GM19043 (cell line): ENCODE measurements at regions not wholly inside any gene's neighbourhood (a gene's known extent, or its start where the extent isn't known, plus 50 kb on each side); places are given as distances from the start of the nearest gene placed in this dataset.
"Not testable (repeated sequence)": the region's sequence is repeated elsewhere in the genome, so short reads cannot be mapped to it uniquely, and the experiment has no call there.

Source experiments
- ATAC-seq: cut with Tn5 transposase; IDR thresholded peaks from one replicate; pipeline ENCODE4 v1.9.1; 2021; ENCODE audit warnings: low read depth; ENCODE audit not compliant: unreplicated experiment

DNA sequence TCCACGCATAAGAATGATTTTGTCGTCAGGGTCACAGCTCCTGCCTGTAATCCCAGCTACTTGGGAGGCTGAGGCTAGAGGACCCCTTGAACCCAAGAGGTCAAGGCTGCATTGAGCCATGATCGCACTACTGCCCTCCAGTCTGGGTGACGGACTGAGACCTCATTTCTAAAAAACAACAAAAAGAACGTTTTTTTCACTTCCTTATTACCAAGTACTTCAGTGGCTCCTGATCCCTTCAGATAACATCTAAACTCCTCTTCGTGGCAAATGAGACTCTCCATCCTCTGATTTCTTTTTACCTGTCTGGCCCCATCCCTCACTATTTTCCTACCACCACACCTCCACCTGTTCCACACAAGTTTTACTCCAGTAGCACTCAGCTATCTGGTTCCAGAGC lies 105.4 kb upstream of the TLK1 start:
- no peak for ATAC-seq

DNA sequence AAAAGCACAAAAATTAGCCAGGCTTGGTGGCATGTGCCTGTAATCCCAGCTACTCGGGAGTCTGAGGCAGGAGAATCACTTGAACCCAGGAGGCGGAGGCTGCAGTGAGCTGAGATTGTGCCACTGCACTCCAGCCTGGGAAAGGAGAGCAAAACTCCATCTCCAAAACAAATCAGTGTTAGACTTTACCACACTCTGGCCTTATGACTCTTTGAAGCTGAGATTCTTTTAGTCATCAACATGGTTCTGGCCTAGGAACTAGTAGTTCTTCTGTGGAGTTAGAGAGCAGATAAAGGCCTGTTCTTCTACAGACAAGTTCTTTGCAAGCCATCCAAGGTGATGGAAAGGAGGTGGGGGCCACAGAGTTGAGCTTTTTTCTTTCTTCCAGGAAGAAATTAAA lies 100.8 kb upstream of the TLK1 start:
- ATAC-seq = not testable (repeated sequence)

- ATAC-seq = no peak
These were observed 100.1 kb upstream of the TLK1 start for GRCh38 chr2:171260471-171261424.

- ATAC-seq = no peak
These were observed 94.0 kb upstream of the TLK1 start for GRCh38 chr2:171254666-171255065.

DNA sequence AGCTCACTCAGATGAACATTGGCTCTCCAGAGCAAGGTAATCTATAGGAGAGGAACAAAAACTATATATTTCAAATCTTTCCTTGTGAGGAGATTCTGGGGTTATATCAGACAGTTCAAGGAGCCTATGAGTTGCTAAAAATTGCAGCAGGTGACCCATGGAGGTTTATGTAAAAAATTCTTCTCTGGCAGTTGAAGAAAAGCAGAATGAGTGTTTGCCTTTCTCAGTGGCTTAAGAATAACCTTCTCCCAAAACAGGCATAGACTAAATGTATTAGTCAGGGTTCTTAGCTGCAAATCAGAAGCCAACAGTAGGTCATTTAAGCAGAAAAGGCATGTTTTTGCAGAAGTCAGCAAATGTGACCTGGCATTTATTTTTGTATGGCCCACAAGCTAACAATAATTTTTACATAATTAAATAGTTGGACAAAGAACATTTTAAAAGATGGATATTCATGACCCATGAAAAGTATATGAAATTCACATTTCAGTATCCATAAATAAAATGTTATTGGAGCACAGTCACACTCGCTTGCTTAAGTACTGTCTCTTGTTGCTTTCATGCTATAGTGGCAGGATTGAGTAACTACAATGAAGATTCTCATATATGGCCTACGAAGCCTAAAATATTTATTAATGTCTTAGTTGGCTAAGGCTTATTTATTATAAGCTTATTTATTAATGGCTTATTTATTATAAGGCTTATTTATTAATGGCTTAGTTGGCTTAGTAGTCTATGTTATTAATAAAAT lies 93.4 kb upstream of the TLK1 start:
- no peak for ATAC-seq

DNA sequence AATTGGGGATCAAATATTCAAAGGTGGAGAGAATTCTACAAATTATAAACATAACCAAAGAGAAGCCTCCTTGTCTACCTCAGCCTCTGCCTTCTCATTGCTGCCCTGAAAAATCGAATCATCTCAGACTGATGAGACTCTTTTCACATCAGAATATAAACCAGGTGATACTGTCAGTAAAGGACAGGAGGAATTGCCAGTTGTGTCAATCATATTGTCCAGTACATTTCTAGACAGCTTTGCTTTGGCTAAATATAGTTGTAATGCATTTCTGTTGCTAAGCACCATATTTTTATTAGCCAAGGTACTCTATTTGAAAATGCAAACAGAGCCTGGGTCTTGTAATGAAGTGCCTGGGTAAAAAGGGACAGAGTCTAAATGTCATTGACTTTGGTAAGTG lies 92.6 kb upstream of the TLK1 start:
- ATAC-seq = no peak

DNA sequence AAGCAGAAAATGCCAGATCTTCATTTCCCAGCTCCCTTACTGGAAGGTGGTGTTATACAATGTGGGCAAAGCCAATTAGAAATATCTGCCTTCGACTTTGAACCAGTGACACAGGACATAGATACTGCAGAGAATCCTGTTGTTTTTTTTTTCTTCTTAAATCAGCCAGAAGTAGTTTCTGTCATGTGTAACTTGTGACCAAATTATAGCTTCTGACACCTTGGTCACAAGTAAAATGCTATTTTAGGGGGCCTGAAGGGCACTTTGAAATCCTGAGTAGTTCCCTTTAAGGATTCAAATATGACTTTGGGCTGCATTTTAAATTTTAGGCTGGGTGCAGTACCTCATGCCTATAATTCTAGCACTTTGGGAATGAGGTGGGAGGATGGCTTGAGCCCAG lies 89.0 kb upstream of the TLK1 start:
- no peak for ATAC-seq

- no peak for ATAC-seq
These were observed 87.3 kb upstream of the TLK1 start for GRCh38 chr2:171247741-171248662.

DNA sequence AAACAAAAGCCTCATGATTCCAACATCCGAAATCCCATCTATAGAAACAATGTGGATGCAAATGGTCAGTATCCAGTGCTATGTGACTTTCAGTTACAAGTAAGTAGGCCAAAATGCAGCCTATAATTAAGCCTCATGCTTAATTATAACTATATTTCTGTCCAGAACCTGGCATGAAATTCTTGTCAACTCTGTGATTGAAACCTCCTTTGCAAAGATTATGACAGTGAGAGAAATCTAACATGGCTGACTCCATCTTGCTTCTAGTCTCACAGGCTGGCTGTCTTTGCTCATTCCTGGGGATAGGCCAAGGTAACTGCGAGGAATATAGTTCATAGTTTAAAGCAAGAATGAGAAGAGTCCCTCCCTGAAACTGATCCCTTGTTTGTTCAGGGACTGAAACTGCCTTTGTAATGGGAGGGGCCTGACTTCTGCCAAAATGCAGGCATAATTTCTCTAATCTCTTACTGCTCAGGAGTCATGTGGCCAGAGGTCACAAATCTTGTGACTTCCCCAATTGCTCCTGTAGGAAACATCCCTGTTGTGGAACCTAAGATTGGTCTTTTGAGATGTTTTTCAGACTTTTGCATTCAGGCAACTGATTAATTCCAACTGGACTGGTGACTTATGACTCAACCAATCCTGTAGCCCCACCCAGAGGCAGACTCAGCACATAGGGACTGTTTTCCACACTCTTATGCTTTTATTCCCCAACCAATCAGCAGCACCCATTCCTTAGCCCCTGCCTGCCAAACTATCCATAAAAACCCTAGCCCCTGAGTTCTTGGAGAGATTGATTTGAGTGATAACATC lies 84.5 kb upstream of the TLK1 start:
- no peak for ATAC-seq

- no peak for ATAC-seq
These were observed 83.8 kb upstream of the TLK1 start for GRCh38 chr2:171244466-171244969.

DNA sequence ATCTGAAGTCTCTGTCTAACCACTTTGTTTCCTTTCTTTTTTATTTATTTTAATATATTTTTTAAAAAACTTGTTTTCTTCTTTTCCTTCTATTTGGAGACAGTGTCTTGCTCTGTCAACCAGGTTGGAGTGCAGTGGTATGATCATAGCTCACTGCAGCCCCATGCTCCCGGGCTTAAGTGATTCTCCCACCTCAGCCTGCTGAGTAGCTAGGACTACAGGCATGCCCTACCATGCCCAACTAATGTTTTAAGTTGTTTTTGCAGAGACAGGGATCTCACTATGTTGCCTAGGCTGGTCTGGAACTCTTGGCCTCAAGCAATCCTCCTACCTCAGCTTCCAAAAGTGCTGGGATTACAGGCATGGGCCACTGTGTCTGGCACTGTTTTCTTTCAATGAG lies 81.1 kb upstream of the TLK1 start:
- no peak for ATAC-seq

DNA sequence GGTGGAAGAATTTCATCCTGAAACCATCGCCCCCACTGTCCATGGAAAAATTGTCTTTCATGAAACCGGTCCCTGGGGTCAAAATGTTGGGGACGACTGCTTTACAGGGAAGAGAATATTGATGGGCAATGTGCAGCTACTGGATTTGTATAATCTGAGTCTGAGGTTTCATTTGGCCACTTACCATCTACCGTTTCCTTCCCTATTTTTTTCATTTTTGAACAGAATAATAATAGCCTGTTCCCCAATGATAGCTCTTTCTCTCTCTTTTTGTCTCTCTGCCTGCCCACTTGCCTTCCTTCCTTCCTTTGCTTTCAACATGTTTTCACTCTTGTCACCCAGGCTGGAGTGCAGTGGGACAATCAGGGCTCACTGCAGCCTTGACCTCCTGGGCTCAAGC lies 78.3 kb upstream of the TLK1 start:
- ATAC-seq = no peak

GRCh38 chr2:171237751-171238505 lies 77.2 kb upstream of the TLK1 start:
- no peak for ATAC-seq

GRCh38 chr2:171235262-171235881 lies 74.7 kb upstream of the TLK1 start:
- ATAC-seq = no peak

DNA sequence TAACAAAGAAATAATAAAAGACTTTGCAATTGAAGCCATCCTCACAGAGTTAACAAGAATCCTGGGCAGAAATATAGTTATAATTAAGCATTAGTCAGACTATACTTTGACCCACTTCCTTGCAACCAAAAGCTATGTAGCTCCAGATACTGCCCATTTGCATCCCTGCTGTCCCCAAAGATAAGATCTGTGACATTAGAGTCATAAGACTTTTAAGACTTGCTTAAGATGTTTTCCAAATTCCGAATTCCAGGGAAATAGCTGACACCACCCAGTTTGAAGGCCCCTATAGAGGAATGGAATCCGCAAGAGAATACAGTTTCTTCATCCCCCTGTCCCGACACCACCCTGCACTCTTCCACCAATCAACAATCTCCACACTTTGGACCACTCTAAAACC lies 69.5 kb upstream of the TLK1 start:
- ATAC-seq = no peak

GRCh38 chr2:171228826-171229225 lies 68.1 kb upstream of the TLK1 start:
- ATAC-seq = no peak

DNA sequence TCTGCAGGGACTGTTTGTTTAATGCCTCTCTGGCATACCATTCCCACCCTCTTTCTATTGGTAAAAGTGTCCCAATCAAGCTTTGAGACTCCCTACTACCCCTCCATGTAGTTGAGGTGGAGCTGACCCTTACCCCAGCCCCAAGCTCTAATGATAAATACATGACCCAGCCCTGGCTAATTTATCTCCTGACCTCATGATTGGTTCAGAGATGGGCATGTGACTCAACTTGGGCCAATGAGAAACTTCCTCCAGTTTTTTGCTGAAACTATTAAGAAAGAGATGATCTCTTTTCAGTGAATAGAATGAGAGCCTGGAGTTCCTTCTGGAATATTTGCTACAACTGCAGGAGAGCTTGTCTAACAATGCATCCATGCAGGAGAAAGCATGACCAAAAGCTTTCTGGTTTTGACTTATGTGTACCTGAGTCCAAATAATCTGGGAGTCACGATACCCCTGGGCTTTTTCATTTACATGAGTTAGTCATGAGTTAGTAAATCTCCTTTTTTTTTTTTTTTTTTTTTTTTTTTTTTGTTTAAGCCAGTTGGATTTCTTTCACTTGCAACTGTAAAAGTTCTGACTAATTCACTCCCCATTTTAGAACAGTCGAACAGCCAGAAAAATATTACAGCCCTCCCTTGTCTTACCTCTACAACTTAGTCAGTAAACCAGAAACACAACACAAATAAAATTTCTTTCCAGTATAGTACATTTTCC lies 66.5 kb upstream of the TLK1 start:
- ATAC-seq = no peak

- ATAC-seq = no peak
These were observed 65.8 kb upstream of the TLK1 start for GRCh38 chr2:171226461-171226860.
